GM21737 (cell line): ENCODE measurements at regions not wholly inside any gene's neighbourhood (a gene's known extent, or its start where the extent isn't known, plus 50 kb on each side); places are given as distances from the start of the nearest gene placed in this dataset.
"Not testable (repeated sequence)": the region's sequence is repeated elsewhere in the genome, so short reads cannot be mapped to it uniquely, and the experiment has no call there.

Source experiments
- ATAC-seq: cut with Tn5 transposase; IDR thresholded peaks from one replicate; pipeline ENCODE4 v1.9.1; 2021; ENCODE audit warnings: mild to moderate bottlenecking, moderate library complexity; ENCODE audit not compliant: unreplicated experiment

- ATAC-seq: no peak
Observed at GRCh38 chr6:27679964-27680694, 207.2 kb upstream of the ZNF184 start.

GRCh38 chr6:27679308-27679963 lies 206.5 kb upstream of the ZNF184 start:
- ATAC-seq: no peak

GRCh38 chr6:27678469-27678868 lies 205.6 kb upstream of the ZNF184 start:
- ATAC-seq: no peak

DNA sequence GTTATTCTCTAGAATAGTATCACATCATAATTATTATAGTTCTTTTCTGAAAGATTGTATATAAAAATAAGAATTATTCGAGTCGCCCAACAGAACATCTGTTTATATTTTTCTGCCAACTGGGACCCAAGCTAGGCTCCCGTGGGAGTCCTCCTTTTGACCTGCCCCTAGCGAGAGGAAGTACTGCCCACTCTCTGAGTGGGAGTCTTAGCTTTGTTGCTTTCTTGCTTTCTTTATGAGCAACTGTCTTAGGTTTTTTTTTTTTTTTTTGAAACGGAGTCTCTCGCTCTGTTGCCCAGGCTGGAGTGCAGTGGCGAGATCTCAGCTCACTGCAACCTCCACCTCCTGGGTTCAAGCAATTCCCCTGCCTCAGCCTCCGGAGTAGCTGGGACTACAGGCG lies 202.0 kb upstream of the ZNF184 start:
- no peak for ATAC-seq

DNA sequence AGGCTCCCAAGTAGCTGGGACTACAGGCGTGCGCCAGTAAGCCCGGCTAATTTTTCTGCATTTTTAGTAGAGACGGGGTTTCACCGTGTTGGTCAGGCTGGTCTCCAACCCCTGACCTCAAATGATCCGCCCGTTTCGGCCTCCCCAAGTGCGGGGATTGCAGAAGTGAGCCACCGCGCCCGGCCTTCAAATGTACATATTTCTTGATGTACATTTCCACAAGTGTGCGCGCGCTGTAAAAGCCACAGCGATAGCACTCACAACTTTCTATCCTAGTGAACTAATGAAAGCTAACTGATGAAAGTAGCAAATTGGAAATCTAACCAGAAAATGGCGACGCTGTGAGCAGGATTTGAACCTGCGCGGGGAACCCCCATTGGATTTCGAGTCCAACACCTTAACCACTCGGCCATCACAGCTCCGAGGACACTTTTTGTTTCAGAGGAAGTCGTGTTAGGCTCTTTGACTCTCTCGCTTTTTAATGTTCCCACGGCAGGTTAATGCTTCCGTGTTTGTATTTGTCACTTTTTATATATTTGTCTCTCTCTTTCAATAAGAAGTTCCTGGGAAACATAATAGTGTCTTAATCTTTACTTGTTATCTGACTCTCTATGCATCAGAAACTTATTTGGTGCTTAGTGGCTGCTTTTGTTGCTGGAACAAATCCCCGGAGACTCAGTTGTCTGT lies 199.4 kb upstream of the ZNF184 start:
- peak; percentile 60 for ATAC-seq

- ATAC-seq: no peak
Observed at GRCh38 chr6:27669624-27670301, 196.9 kb upstream of the ZNF184 start.

DNA sequence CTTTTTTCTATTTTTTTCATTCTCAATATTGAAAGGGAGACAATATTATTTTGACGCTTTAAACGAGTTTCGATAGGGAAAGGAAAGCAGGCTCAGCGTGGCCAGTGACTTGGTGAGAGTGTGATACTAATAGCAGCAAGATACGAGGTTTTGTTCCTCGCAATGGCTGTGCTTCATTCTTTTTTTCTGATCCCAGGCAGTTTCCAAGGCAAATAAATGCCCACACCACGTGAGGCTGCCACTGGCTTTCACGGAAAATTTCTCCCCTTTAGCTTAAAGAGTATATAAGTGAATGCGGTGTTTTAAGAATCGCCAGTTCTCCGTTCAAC lies 196.4 kb upstream of the ZNF184 start:
- ATAC-seq: no peak

GRCh38 chr6:27668442-27669294 lies 195.8 kb upstream of the ZNF184 start:
- no peak for ATAC-seq

GRCh38 chr6:27667657-27668441 lies 194.9 kb upstream of the ZNF184 start:
- no peak for ATAC-seq

DNA sequence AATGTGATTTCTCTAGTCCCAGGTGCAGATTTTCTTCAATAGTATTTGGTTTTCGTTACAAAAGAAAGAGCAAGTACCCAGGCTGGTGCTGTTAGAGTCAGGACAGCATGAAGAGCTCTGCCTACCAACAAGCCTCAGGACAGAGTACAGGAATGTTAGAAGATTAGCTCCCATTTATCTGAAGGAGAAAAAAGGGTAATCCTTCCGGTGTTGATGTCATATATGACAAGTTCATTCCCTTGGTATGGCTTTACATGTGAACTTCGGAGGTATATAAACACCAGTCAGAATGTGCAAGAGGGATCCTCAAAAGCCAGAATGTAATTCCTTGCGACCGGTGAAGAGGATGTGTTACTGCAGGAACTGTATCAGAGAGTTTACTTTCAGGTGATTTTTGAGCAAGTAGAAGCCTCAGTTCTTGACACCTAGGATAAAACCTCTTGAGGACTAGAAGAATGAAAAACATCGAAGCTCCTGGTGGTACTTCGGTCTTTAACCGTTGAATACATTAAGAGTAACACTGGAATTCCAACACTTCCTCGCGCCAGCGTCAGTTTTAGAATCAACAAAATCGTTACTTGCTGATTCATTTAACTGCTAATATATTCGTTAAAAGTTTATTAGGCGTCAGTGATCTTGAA lies 194.2 kb upstream of the ZNF184 start:
- no peak for ATAC-seq

- ATAC-seq: no peak
Observed at GRCh38 chr6:27662769-27663168, 189.9 kb upstream of the ZNF184 start.

GRCh38 chr6:27662212-27662611 lies 189.3 kb upstream of the ZNF184 start:
- ATAC-seq: not testable (repeated sequence)

GRCh38 chr6:27653143-27653825 lies 180.4 kb upstream of the ZNF184 start:
- ATAC-seq: not testable (repeated sequence)

GRCh38 chr6:27651371-27651732 lies 178.4 kb upstream of the ZNF184 start:
- no peak for ATAC-seq

DNA sequence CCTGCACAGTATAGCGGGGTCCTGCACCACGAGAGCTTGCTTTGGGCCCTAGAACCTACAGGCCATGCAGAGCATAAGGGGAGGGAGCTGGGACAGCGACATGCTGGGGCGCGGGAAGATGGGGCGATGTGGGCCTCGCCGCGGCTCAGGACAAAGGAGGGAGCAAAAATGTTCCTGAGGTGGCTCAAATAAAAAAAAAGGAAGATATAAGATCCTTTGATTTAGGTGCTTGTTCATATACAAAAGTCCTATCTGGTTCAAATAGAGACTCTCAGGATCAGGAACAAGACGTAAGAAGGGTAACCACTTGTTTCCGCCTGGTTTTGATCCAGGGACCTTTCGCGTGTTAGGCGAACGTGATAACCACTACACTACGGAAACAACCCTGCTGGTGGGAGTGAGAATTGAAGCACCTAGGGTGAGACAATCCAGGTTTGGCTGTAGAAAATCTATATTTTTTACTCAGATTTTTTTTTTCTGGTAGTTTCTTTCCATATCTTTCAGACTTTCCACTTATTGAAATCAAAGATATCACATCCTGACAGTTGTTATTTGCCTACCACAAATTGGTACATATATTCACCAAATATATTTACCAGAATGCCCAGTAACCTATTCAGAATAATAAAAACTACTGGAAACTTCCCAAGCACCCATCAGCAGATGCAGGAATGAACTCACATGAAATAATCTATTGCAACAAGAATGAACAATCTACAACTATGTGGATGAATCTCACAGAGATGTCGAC lies 177.9 kb upstream of the ZNF184 start:
- no peak for ATAC-seq

- ATAC-seq: no peak
Observed at GRCh38 chr6:27644528-27644927, 171.6 kb upstream of the ZNF184 start.

DNA sequence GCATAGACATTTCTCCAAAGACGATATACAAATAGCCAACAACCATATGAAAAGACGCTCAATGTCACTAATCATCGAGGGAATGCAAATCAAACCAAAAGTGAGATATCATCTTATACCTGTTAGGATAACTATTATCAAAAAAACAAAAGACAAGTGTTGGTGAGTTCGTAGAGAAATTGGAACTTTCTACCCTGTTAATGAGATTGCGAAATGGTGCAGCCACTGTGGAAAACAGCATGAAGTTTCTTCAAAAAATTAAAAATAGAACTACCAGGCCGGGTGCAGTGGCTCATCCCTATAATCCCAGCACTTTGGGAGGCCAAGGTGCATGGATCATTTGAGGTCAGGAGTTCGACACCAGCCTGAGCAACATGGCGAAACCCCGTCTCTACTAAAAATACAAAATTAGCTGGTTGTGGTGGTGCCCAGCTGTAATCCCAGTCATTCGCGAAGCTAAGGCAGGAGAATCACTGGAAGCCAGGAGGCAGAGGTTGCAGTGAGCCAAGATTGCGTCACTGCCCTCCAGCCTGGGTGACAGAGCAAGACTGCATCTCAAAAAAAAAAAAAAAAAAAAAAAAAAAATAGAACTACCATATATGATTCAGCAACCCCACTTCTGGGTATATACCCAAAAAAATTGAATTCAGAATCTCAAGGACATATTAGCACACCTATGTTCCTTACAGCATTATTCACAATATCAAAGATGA lies 170.0 kb upstream of the ZNF184 start:
- no peak for ATAC-seq

DNA sequence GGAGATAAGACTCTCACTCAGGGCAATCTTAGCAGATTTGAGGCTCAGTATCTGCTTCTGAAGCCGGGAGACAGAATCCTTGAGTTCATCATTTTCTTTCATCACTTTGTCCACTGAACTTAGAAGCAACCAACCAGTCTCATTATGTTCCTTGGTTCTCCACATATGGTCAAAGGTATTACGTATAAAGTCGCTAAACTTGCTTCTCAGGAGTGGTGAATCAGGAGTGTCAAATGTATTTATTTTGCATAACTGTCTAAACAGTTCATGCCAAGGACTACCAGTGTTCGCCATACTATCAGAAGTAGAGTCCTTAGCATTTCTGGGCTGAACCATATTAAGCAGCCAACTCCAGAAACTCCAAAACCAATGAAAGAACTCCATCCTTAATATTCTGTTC lies 163.0 kb upstream of the ZNF184 start:
- ATAC-seq: not testable (repeated sequence)
